ENCODE measurements at regions not wholly inside any gene's neighbourhood (a gene's known extent, or its start where the extent isn't known, plus 50 kb on each side); places are given as distances from the start of the nearest gene placed in this dataset.

DNA sequence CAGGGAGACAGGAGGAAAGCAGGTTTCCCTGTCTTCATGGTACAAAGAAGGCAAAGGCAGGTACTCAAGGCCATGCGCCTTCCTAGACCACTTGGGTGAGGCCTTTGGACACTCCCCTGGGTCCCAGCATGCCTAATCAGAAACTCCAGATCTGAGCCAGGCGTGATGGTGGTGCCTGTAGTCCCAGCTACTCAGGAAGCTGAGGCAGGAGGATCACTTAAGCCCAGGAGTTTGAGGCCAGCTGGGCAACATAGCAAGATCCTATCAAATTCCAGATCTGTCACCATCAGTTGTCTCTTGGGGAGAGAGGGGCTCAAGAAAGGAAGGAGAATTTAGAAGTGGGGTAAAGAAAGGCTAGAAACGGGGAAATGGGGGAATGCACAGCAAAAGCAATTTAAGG, 96.3 kb upstream of the SLC25A33 start:
- TF ChIP-seq, protein P1, sequence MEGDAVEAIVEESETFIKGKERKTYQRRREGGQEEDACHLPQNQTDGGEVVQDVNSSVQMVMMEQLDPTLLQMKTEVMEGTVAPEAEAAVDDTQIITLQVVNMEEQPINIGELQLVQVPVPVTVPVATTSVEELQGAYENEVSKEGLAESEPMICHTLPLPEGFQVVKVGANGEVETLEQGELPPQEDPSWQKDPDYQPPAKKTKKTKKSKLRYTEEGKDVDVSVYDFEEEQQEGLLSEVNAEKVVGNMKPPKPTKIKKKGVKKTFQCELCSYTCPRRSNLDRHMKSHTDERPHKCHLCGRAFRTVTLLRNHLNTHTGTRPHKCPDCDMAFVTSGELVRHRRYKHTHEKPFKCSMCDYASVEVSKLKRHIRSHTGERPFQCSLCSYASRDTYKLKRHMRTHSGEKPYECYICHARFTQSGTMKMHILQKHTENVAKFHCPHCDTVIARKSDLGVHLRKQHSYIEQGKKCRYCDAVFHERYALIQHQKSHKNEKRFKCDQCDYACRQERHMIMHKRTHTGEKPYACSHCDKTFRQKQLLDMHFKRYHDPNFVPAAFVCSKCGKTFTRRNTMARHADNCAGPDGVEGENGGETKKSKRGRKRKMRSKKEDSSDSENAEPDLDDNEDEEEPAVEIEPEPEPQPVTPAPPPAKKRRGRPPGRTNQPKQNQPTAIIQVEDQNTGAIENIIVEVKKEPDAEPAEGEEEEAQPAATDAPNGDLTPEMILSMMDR (conservative IDR thresholded peaks at IDR 0.05; ENCODE audit: low read length), result no peak
- no peak for TF ChIP-seq EZH2phosphoT487 (IDR thresholded peaks at IDR 0.05; ENCODE audit: borderline replicate concordance)
